NCI-H526 treated with DMSO at 0.1 percent for 48 hours (cell line): ENCODE measurements at regions not wholly inside any gene's neighbourhood (a gene's known extent, or its start where the extent isn't known, plus 50 kb on each side); places are given as distances from the start of the nearest gene placed in this dataset.
A peak's percentile ranks its signal among the peaks of the same experiment; 100 is the strongest.

Experiments
- DNase-seq: peaks from one replicate; lab custom pipeline; 2025; lab: John Stamatoyannopoulos, UW

DNA sequence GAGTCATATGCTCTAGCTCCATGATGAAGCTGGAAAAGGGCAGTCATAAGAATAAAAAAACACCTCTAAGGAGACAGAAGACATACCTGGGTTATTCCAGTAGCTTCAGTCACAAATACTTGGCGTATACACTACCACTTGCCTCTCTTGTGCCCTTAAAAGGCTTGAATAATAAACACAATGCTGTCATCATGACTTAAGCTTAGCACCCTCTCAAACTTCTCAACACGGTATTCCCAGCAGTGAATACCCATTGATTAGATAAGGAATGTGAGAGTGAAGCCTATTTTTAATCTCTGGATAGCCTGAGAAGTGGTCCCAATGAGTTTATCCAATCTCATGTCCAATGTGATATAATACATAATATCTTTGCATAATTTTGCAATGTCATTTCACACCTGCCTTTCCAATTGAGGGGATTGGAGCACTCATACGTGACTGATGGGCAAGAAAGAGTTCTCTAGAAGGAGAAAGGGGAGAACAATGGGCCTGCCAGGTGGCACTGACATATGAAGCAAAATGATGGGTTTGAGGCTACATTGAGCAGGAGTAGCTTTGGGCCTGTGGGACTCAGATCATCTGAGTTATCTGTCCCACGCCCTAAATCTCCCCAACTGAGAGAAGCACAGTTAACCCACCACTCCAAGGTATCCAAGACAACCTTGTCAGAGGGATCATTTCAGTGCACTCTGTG lies 298.6 kb upstream of the DAB1 start:
- DNase-seq, result no peak

DNA sequence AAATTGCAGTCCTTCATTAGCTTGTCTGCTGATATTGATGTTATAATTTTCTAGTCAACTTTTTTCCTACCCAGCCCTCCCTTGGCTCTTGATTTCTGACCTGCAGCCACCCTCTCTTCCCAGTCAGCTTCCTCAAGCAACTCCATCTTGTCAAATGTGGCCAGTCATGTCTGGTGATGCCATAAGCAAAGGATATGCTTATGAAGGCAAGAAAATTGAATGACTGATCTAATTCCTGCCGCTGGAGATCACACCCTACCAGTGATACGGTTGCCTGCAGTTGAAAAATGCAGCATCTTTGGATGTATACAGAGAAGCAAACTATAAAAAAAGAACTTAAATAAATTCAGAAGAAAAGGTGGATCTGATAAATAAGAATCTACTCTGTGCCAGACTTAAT lies 297.1 kb upstream of the DAB1 start:
- no peak for DNase-seq

DNA sequence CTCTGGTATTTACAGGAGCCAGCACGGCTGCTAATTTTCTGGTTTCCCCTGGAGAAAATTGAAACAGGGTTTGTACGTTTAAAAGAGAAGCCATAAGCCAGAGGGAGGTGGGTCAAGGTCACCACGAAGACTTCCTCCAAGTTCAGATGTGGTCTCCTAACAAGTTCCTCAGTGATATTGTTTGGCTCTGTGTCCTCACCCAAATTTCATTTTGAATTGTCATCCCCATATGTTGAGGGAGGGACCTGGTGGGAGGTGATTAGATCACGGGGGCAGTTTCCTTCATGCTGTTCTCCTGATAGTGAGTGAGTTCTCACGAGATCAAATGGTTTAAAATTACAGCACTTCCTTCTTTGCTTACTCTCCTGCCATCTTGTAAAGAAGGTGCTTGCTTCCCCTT lies 295.4 kb upstream of the DAB1 start:
- DNase-seq, result no peak

DNA sequence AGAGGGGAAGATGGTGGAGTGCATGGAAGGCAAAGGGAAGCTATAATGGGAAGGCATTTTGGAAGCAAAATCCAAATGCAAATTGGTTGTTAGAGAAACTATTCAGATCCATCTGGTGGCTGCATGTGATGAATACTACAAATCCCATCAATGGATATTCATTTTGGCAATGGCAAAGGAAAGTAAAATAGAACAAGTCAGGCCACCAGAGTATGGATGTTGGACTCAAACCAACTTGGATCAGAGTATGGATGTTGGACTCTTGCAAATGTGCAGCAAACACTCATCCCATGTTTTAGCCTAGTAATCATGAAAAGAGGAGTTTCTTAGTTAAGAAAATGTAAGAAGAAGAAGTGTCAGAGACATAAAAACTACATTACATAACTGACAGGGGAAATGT lies 289.6 kb upstream of the DAB1 start:
- no peak for DNase-seq

DNA sequence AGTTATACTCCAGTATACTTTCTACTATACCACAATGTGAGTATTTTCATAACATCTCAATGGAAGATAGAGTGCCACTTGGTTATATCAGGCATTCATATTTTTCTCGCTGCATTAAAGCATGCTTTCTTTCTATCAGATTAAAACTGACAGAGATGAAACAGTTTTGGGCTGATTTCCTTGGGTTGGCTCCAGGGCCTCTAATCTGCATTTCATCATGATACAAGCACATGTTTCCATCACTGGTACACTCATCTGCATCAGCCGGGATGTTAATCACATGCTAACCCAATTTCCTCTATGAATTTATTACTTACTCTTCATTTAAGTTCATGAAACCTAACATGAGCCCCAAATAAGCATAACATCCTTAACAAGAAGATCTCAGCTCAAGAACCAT lies 289.0 kb upstream of the DAB1 start:
- no peak for DNase-seq

DNA sequence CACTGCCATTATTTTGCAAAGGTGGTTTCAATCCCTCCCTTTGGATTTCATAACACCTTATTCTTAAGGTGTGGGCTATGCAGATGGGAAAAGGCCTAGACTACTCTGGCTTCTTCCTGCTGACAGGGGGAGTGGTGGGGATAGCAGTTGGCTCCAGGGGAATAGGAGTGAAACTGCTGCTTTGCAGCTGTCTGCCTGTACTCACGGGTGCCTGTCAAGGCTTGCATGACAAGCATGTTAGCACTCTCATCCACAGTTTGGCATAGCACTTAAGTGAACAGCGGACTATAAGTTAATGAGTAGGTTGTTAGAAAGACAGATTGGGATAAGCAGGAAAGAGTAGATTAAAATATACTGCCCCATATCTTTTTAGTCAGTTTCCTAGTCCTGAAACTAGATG lies 287.5 kb upstream of the DAB1 start:
- DNase-seq, result no peak

DNA sequence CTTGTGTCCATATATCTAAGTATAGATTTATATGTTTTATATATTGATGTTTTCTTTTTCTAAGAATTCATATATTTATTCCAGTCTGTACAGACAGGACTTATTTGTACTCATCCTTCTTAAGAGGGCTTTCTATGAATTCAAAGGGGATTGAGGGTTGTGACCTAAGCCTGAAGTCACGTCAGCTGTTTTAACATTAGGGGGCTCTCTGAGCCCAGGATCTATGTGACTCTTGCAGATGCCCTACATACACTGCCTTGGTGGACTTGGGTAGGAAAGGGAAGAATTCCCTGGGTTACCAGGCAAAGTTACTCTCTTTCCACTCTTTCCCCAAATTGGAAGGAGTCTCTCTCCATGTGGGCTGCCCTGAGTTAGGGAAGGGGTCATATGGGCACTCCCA lies 283.8 kb upstream of the DAB1 start:
- no peak for DNase-seq

DNA sequence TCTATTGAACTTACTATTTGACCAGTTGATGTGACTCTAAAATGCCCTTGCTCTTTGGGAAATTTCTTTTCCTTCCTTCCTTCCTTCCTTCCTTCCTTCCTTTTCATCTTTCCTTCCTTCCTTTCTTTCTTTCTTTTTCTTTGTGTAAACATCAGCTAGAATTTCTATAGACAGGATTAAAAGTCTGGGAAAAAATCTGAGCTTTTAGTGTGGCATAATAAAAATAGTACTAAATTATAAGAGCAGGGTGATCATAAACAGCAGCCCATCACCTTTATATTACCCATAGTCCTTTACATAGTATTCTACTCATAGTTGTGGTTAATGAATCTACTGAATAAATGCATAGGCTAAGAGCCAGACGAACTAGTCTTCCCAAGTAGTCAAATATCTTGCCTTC lies 281.0 kb upstream of the DAB1 start:
- no peak for DNase-seq

DNA sequence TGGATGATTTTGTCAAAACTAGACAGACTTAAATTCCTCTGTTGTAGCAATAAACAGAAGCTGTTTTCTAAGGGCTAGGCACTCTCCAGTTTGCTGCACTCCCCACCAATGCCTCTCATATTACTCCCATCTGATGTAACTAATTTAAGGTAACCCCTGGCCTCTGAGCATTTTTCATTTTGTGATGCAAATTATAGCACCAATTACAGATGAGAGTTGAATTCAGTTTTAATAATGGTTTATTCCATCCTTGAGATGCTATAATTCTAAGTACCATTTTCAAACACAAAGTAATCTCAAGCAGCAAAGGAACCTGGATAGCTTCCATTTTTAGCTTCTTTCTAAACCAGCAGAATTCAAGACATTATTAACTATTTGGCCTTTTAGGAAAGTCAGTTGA lies 280.4 kb upstream of the DAB1 start:
- DNase-seq, result no peak

DNA sequence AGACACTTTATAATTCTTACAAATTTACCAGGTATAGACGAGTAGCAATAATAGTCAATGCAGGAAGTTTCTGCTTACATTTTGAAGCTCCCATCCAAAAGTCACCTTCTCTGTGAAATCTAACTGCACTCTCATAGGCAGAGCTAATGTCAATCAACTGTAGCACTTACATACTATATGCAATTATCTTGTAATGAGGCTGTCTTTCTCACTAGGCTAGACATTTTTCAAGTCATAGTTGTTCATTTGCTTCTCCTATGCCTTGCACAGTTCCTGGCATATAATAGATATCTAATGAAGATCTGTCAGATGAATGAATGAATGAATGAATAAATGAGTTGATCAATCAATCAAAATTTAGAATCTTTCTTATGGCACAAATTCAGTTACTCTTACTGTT lies 273.0 kb upstream of the DAB1 start:
- DNase-seq, result no peak

DNA sequence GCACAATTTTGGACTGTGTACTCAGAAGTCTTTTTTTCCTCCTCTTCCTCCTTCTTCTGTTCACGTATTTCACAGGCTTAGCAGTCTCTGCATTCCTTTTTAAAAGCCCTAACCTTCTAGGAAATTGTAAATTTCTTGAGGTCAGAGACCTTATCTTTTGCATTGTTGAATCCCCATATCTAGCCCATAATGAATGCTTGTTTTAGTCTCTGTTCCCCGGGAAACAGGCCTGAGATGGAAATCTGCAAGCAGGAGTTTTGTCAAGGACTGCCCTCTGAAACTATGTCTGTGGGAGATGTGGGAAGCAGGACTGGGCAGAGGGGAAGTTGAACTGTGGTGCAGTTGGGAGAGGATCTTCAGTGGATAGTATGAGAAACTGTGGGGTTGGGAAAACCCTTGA lies 272.2 kb upstream of the DAB1 start:
- no peak for DNase-seq

DNA sequence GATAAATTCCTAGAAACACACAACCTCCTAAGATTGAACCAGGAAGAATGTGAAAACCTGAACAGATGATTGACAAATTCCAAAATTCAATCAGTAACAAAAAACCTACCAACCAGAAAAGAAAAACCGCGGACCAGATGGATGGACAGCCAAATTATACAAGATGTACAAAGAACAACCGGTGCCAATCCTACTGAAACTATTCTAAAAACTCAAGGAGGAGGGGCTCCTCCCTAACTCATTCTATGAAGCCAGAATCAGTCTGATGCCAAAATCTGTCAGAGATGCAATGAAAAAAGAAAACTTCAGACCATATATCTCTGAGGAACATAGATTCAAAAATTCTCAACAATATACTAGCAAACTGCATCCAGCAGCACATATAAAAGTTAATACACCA lies 262.4 kb upstream of the DAB1 start:
- no peak for DNase-seq

DNA sequence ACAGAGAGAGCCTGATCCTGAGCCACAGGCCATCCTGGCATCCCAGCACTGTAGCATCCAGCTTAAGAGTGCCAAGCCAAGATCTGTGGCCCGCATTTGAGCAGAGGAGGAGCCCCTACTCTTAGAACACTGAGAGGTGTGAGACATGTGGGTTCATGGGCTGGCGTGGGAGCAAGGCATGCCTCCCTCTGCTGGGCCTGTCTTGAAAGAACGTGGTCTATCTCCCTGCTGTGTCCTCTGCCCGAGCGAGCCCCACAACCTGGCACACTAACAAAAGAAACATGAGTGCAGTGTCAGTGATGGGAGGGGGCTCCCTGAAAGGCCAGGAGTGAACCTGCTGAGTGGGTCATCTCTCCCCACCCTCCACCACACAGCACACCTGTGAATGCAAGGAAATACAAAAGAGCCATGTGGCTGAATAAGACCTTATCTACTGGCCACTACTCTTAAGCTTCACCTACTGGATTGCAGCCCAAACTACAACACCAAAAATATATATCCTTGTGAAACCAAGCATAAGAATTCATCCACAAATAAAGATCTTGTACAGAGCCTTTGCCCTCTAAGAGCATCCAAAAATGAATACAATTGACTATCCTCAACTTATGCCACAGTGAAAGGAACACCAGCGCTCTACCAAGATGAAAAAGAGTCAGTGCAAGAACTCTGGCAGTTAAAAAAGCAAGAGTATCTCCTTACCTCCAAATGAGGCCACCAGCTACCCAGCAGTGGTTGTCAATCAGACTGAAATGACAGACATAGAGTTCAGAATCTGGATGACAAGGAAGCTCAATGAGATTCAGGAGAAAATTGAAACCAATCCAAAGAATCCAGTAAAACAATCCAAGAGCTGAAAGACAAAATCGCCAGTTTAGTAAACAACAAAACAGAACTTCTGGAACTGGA lies 259.4 kb upstream of the DAB1 start:
- no peak for DNase-seq

DNA sequence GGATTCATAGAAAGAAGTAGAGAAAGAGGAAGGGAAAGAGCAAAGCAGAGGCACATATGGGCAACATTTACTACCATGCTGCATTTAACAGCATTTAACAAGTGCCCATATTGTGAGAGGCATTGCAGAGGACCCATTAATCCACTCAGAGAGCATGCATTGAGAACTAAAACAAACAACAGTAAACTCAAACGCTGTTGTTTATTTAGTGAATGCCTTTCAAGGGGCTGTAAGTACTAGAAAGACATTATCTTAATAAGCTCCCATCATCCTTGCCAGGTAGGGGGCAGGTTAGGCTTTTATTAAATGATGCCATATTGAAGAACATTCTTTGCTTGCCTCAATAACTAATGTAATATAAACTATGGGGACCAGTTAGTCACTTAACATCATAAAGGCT lies 254.3 kb upstream of the DAB1 start:
- DNase-seq, result no peak

DNA sequence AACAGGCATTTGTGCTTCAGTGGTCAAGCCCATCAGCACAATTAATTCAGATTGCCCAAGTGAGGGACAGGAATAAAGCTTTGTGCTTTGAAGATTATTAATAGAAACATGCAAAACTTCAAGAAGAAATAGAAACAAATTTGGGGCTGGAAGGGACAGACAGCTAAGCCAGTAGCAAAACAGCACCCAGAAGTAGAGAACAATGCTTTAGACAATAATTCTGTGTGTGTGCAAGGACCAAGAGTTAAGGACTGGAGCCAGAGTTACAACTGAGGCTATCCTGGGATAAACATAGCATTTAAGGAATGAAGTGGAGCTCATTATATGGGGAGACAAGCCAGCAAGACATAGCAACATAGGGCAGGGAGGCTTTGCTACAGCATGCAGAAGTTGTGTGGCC lies 251.9 kb upstream of the DAB1 start:
- no peak for DNase-seq

DNA sequence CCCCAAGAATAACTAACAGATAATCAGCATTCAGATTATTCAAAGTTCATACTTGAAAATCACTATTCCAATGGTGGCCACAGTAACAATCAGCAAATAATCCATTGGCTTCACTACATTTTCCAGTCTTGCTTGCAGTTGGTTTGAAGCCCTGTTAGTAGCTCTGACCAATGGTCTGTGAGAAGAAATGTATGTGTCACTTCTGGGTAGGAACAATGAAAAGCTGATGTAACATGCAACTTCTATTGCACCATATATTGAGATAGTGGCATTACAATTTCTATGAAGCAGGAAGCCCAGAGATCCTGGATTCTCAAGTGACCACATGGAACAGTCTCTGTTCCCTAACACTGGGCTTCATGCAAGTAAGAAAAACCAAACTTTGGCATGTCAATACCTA lies 250.9 kb upstream of the DAB1 start:
- no peak for DNase-seq

DNA sequence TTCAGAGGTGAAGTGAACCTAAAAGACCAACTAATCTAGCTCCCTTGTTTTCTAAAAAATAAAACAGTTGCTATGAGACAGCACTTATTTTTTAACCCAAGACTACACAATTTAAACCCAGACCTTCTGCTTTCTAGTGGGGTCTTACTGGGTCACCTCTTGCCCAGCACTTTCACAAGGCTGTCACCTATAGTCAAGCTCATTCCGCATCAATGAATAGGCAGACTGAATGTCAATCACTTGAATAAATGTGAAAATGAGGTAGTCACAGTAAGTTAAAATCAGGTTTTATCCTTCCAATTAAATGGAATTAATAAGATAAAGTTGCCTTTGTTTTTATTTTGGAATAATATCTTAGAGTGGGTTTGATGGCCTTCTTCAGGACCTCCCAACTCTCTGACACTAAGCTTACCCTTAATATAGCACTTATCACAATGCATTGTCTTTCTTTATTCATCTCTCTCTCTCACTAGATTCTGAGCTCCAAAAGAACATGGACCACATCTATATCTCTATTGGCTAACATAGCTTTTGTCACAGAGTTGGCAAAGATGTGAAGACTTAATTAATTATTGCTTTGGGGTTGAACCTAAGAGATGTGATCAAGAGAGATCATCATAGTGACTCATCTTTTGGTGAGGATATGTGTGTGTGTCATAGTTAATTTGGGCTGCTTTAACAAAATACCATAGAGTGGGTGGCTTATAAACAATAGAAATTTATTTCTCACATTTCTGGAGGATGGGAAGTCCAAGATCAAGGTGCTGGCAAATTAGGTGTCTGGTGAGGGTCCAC lies 248.7 kb upstream of the DAB1 start:
- no peak for DNase-seq

DNA sequence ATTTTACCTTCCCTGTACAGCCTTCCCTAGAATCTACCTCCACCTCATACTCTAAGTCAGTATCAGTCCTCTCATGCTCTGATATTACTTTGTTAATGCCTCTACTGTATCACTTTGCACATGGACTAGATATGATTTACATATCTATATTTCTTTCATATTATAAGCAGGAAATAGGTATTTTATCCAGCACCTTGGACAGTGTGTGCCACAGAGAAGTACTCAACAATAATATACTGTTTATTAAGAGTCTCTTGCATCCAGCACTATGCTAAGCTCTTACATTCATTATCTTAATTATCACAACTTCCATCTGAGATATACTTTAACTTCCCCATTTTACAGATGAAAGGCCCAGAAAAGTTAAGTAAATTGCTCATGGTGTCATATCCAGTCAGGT lies 247.9 kb upstream of the DAB1 start:
- no peak for DNase-seq

DNA sequence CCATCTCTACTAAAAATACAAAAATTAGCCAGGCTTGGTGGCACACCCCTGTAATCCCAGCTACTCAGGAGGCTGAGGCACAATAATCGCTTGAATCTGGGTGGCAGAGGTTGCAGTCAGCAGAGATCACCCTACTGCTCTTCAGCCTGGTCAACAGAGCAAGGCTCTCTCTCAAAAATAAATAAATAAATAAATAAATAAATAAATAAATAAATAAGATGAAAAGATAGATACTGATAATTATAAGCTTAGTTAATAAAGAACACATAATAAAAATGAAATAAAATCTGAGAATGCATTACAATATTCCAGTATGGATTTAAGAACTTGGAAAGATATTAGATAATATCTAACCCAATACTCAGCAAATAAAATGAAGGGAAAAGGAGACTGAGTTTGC lies 235.9 kb upstream of the DAB1 start:
- DNase-seq, result no peak

DNA sequence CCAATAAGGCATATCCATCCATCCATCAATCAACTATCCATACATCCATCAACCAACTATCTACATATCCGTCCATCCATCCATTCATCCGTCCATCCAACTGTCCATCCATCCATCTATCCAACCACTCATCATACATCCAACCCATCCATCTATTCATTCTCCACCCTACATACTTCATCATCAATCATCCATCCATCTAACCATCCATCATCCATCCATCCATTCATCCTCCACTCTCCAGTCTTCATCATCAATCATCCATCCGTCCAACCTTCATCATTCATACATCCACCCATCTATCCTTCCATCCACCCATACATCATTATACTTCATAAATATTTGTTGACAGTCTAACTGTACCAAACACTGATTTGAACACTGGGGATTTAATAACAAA lies 231.3 kb upstream of the DAB1 start:
- no peak for DNase-seq

DNA sequence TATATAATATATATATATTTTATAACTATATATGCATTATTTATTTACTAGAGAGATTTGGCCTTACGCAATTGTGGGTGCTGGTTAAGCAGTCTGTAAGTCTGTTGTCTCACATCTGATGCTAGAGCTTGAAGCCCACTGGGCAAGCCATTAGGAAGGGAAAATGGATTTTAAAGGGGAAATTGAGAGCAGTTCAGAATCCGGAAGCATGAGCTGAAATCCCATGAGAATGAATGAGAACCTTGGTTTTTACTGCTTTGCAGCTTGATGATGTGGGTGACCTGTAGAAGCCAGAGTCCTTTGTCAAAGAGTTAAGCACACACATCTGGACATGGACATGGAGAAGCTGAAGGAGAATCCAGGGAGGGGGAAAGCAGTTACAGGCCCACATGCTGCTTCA lies 220.8 kb upstream of the DAB1 start:
- no peak for DNase-seq

DNA sequence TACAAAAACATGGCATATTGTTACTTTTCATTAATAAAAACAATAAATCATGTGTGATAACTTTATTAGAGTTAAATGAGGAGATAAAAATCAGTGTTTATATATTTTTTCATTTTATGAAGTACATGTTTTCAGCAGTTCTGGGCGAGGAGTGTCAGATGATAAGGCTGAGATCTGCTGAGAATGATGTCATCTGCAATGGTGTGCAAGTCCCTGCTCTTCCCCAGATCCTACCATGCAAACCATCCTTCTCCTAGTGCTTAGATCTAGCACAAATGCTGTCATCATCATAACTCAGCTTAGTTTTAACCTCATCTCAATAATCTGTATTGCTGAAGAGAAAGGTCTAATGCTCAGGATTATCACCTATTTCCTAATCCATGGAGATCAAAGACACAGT lies 214.4 kb upstream of the DAB1 start:
- no peak for DNase-seq

DNA sequence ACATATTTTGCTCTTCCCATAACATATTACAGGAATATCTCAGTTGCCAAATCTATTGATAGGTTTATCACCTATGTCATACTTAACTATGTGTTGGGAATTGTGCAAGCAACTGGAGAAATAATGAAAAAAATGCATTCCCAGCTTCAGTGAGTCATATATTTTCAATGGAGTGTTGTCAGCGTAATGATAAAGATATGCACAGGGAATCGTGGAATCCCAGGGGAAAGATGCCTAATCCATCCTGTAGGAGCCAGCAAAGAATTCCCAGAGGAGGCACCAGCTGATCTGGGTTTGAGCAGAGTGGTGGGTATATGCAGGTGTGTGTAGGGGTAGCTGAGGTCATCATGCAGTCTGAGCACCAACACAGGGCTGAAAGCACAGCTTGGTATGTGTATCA lies 213.3 kb upstream of the DAB1 start:
- DNase-seq, result peak; percentile 53
